ENCODE measurements at regions not wholly inside any gene's neighbourhood (a gene's known extent, or its start where the extent isn't known, plus 50 kb on each side); places are given as distances from the start of the nearest gene placed in this dataset.

- TF ChIP-seq FOSL1 (IDR thresholded peaks at IDR 0.05; ENCODE audit: low read depth): peak; percentile 84
These were observed 211.1 kb downstream of the ANKRD60 start (continued) for GRCh38 chr20:58017231-58017969.

- H3K9me2 ChIP-seq (ENCODE audit: insufficient read depth): no peaks in the 10 kb centered on the region
- intact Hi-C loops (cut with micrococcal nuclease): no loop called here
- RAD21 ChIA-PET (ENCODE audit: low non-redundant PET in 1 of 2, low total read pairs in 2 of 2, uncharacterized antibody in 2 of 2, unreplicated experiment in 2 of 2): no interaction called here
- peaks cover 22% of the 10 kb centered on the region for H3K27me3 ChIP-seq (ENCODE audit: insufficient read depth, low read length)
- CTCF ChIA-PET: no interaction called here
- no peak overlapping the region for H2AFZ ChIP-seq (ENCODE audit: low read depth, low read length, poor library complexity, severe bottlenecking)
- H3K79me2 ChIP-seq (ENCODE audit: insufficient read depth, low read length): no peaks in the 10 kb centered on the region
- H3K9ac ChIP-seq (ENCODE audit: low read length): no peak overlapping the region; the same call in 1 of the 2 replicates
- H3K4me2 ChIP-seq (ENCODE audit: low read length): peak overlapping the region; percentile 74
- no peak for DNase-seq (ENCODE audit: low read depth, low spot score)
- no TSS peak for BruUV-seq (replicated peaks)
- peaks cover 4 to 50% of the 10 kb centered on the region in 2 experiments; a peak in 3 of 4 replicates for H3K4me1 ChIP-seq (ENCODE audit: control insufficient read depth in 1 of 2, insufficient read depth in 2 of 2, low read length in 2 of 2)
- ATAC-seq: no peak
- TF ChIP-seq ATF3 (IDR thresholded peaks at IDR 0.05) (no peak), SRF (IDR thresholded peaks at IDR 0.05; ENCODE audit: low read depth) (no peak), REST (IDR thresholded peaks at IDR 0.05; ENCODE audit: low read depth) (no peak), POLR2AphosphoS5 (IDR thresholded peaks at IDR 0.05; ENCODE audit: low read depth, low read length) (no peak)
- H3K9me3 ChIP-seq (ENCODE audit: control insufficient read depth in 1 of 2, insufficient read depth in 1 of 2, low read depth in 1 of 2, low read length in 2 of 2): no peaks in the 10 kb centered on the region
- POLR2A ChIA-PET: no interaction called here
- no peaks in the 10 kb centered on the region for H4K20me1 ChIP-seq (ENCODE audit: insufficient read depth)
- no peaks in the 10 kb centered on the region for H3K36me3 ChIP-seq (ENCODE audit: control insufficient read depth in 1 of 2, insufficient read depth in 2 of 2, low read length in 2 of 2)
- H3K4me3 ChIP-seq (replicated peaks in 1 of 2; ENCODE audit: low read depth in 1 of 2, low read length in 2 of 2): no peak overlapping the region
- no peak overlapping the region for H3K27ac ChIP-seq (ENCODE audit: low read depth, low read length)
These were observed 211.7 kb downstream of the ANKRD60 start for GRCh38 chr20:58016779-58017178.

Data from HCT116 (cell line).